Gastroesophageal sphincter (tissue), 4 donors: ENCODE measurements at regions not wholly inside any gene's neighbourhood (a gene's known extent, or its start where the extent isn't known, plus 50 kb on each side); places are given as distances from the start of the nearest gene placed in this dataset.

Experiments
- ATAC-seq: fragments of 150-250 bp; one replicate; pipeline ENCODE4 v1.9.1; 2016; ENCODE audit warnings: mild to moderate bottlenecking, moderate library complexity
- H3K27ac ChIP-seq, 4 donors: fragments of 200-600 bp; sonication (generic) in 3 of 4; 1 replicate in 3 of 4; 2 replicates in 1 of 4; pipeline ENCODE4 v1.5.1; 2016 to 2019
- H3K27me3 ChIP-seq: fragments of 200-600 bp; sonication (generic); one replicate; pipeline ENCODE4 v1.5.1; 2019
- H3K36me3 ChIP-seq, 2 donors: fragments of 200-600 bp; sonication (generic); one replicate each; pipeline ENCODE4 v1.5.1; 2019; ENCODE audit warnings: control low read depth in 1 of 2
- H3K4me1 ChIP-seq, 3 donors: fragments of 200-600 bp; sonication (generic); 1 replicate in 2 of 3; 2 replicates in 1 of 3; pipeline ENCODE4 v1.5.1; 2016 to 2019; ENCODE audit warnings: control low read depth in 2 of 3
- H3K4me3 ChIP-seq, 2 donors: fragments of 200-600 bp; sonication (generic); one replicate each; pipeline ENCODE4 v1.5.1; 2019; ENCODE audit warnings: mild to moderate bottlenecking in 1 of 2, moderate library complexity in 1 of 2
- H3K9me3 ChIP-seq, 3 donors: fragments of 200-600 bp; sonication (generic); one replicate each; pipeline ENCODE4 v1.5.1; 2017 to 2019; ENCODE audit warnings: control low read depth in 2 of 3
- CTCF ChIP-seq, 4 experiments: fragments of 200-600 bp in 2 of 4; fragments of 450-650 bp in 2 of 4; sonication (generic) in 1 of 4; IDR thresholded peaks; one replicate each; pipeline ENCODE4 v1.5.1; 2017 to 2019; ENCODE audit warnings: antibody characterized with exemption in 4 of 4, mild to moderate bottlenecking in 2 of 4, moderate library complexity in 2 of 4
- EP300 ChIP-seq: sonication (generic); formaldehyde crosslinking; IDR thresholded peaks from one replicate; pipeline ENCODE4 v1.6.1; 2017; ENCODE audit warnings: antibody characterized with exemption, mild to moderate bottlenecking
- POLR2A ChIP-seq, 2 donors: fragments of 450-650 bp; IDR thresholded peaks; one replicate each; pipeline ENCODE4 v1.6.1; 2017; ENCODE audit warnings: antibody characterized with exemption in 2 of 2, mild to moderate bottlenecking in 2 of 2, moderate library complexity in 1 of 2
- POLR2AphosphoS5 ChIP-seq: sonication (generic); formaldehyde crosslinking; IDR thresholded peaks from one replicate; pipeline ENCODE4 v1.6.1; 2017; ENCODE audit warnings: antibody characterized with exemption
- WGBS, 2 donors: methylation state at CpG; one replicate each; pipeline ENCODE4 v1.1.5; 2018; ENCODE audit warnings: low coverage in 1 of 2; 5-methylcytosine and 5-hydroxymethylcytosine counted together

- 25 to 36% methylated on average over 4 of the region's 4 CpGs for WGBS, 2 donors
- no peaks in the 10 kb centered on the region for H3K27me3 ChIP-seq
- H3K9me3 ChIP-seq, result no peaks in the 10 kb centered on the region
- no peak for TF ChIP-seq CTCF (IDR thresholded peaks at IDR 0.05)
- TF ChIP-seq POLR2AphosphoS5, result no peak
- no peak for TF ChIP-seq EP300
- TF ChIP-seq POLR2A (IDR thresholded peaks at IDR 0.05), result no peak
- H3K27ac ChIP-seq, result no peak overlapping the region
- no peak overlapping the region for H3K4me3 ChIP-seq
- no peak for ATAC-seq
- peaks cover 0 to 3% (median 0%) of the 10 kb centered on the region in 3 donors for H3K4me1 ChIP-seq
- H3K36me3 ChIP-seq, result no peaks in the 10 kb centered on the region
Observed at GRCh38 chr6:132959639-132960326, 145.4 kb downstream of the RPS12 start.

GRCh38 chr6:132960720-132961119 is 146.4 kb downstream of the RPS12 start:
- H3K27me3 ChIP-seq, result no peaks in the 10 kb centered on the region
- no peak overlapping the region for H3K4me3 ChIP-seq
- H3K27ac ChIP-seq, result no peak overlapping the region
- H3K4me1 ChIP-seq, result peaks cover 0 to 3% (median 0%) of the 10 kb centered on the region in 3 donors
- ATAC-seq, result no peak
- H3K9me3 ChIP-seq, result no peaks in the 10 kb centered on the region
- TF ChIP-seq POLR2AphosphoS5 (no peak), EP300 (no peak), POLR2A (IDR thresholded peaks at IDR 0.05) (no peak), CTCF (IDR thresholded peaks at IDR 0.05) (no peak)
- no peaks in the 10 kb centered on the region for H3K36me3 ChIP-seq
- 41 to 72% methylated on average over 6 to 8 of the region's 8 CpGs for WGBS, 2 donors

- Histone ChIP-seq H3K36me3 (no peaks in the 10 kb centered on the region), H3K4me3 (no peak overlapping the region), H3K4me1 (peaks cover 0 to 3% (median 0%) of the 10 kb centered on the region in 3 donors), H3K27ac (no peak overlapping the region), H3K9me3 (no peaks in the 10 kb centered on the region), H3K27me3 (no peaks in the 10 kb centered on the region)
- 33 to 65% methylated on average over 2 to 4 of the region's 4 CpGs for WGBS, 2 donors
- TF ChIP-seq POLR2A (IDR thresholded peaks at IDR 0.05), result no peak
- TF ChIP-seq EP300, result no peak
- no peak for TF ChIP-seq CTCF (IDR thresholded peaks at IDR 0.05)
- TF ChIP-seq POLR2AphosphoS5, result no peak
- ATAC-seq, result no peak
Observed at GRCh38 chr6:132961122-132961521, 146.8 kb downstream of the RPS12 start.

- H3K4me1 ChIP-seq, result peaks cover 0 to 3% (median 0%) of the 10 kb centered on the region in 3 donors
- 81 to 82% methylated on average over 4 to 5 of the region's 5 CpGs for WGBS, 2 donors
- H3K27ac ChIP-seq, result no peak overlapping the region
- no peaks in the 10 kb centered on the region for H3K27me3 ChIP-seq
- H3K9me3 ChIP-seq, result no peaks in the 10 kb centered on the region
- no peak overlapping the region for H3K4me3 ChIP-seq
- no peaks in the 10 kb centered on the region for H3K36me3 ChIP-seq
- no peak for ATAC-seq
- TF ChIP-seq POLR2A (IDR thresholded peaks at IDR 0.05) (no peak), CTCF (IDR thresholded peaks at IDR 0.05) (no peak), POLR2AphosphoS5 (no peak), EP300 (no peak)
Observed at GRCh38 chr6:132961610-132962009, 147.2 kb downstream of the RPS12 start.
